Sigmoid colon (tissue), 4 donors: ENCODE measurements at regions not wholly inside any gene's neighbourhood (a gene's known extent, or its start where the extent isn't known, plus 50 kb on each side); places are given as distances from the start of the nearest gene placed in this dataset.

Experiments used
- CTCF ChIP-seq, 4 experiments: fragments of 450-650 bp in 3 of 4; fragments of 200-600 bp in 1 of 4; IDR thresholded peaks; one replicate each; pipeline ENCODE4 v1.5.1; 2016 to 2019; ENCODE audit warnings: antibody characterized with exemption in 4 of 4, mild to moderate bottlenecking in 3 of 4, moderate library complexity in 2 of 4
- POLR2A ChIP-seq, 2 donors: fragments of 450-650 bp; IDR thresholded peaks; one replicate each; pipeline ENCODE4 v1.6.1; 2016; ENCODE audit warnings: antibody characterized with exemption in 2 of 2, mild to moderate bottlenecking in 2 of 2, moderate library complexity in 2 of 2
- POLR2AphosphoS5 ChIP-seq, 4 donors: sonication (generic); formaldehyde crosslinking; IDR thresholded peaks; one replicate each; pipeline ENCODE4 v1.6.1; 2017; ENCODE audit warnings: antibody characterized with exemption in 4 of 4

- TF ChIP-seq POLR2A (IDR thresholded peaks at IDR 0.05) (no peak), CTCF (IDR thresholded peaks at IDR 0.05) (no peak), POLR2AphosphoS5 (IDR thresholded peaks at IDR 0.05) (no peak)
Observed at GRCh38 chr10:78798976-78799730, 269.6 kb upstream of the ZMIZ1 start.
